ENCODE measurements at regions not wholly inside any gene's neighbourhood (a gene's known extent, or its start where the extent isn't known, plus 50 kb on each side); places are given as distances from the start of the nearest gene placed in this dataset.

DNA sequence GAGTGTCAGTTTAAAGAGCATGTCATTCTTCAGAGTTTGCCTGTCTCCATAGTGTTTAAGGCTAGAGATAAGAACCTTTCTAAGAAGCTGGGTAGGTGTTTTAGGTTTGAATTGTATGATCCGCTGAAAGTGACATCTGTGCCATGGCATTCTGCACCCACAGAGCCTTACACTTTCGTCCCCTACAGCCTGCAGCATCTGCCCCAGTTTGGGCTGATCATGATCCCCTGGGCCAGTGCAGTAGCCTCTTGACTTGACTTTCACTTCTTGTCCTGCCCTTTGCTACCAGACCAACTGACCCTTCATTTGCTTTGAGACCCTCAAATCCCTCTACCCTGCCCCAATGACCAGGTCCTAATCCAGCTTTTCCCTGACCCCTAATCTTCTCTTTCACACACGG is 81.6 kb downstream of the SOX14 start:
- Histone ChIP-seq H3K36me3 (ENCODE audit: control insufficient read depth, insufficient read depth, low read length) (no peaks in the 10 kb centered on the region), H3K27ac (ENCODE audit: insufficient read depth, low read length) (no peak overlapping the region), H4K20me1 (ENCODE audit: control insufficient read depth, extremely low read depth, insufficient read depth, low read length) (no peaks in the 10 kb centered on the region), H3K4me2 (ENCODE audit: extremely low read depth, insufficient read depth, low read length) (no peak overlapping the region), H3K4me1 (ENCODE audit: control insufficient read depth, extremely low read depth, insufficient read depth, low read length) (no peaks in the 10 kb centered on the region), H3K9ac (ENCODE audit: insufficient read depth, low read length) (no peak overlapping the region), H3K27me3 (ENCODE audit: control insufficient read depth, insufficient read depth, low read length) (no peaks in the 10 kb centered on the region), H3K9me3 (ENCODE audit: control insufficient read depth, insufficient read depth, low read depth, low read length) (no peaks in the 10 kb centered on the region), H3K79me2 (ENCODE audit: control insufficient read depth, insufficient read depth, low read length) (no peaks in the 10 kb centered on the region), H3K4me3 (replicated peaks in 1 of 4; ENCODE audit: control extremely low read depth in 1 of 4, insufficient read depth in 1 of 4, low read depth in 3 of 4, low read length in 4 of 4) (no peak overlapping the region), H2AFZ (ENCODE audit: low read length) (no peak overlapping the region)
- TF ChIP-seq CTCF (conservative IDR thresholded peaks at IDR 0.05 in 1 of 2, IDR thresholded peaks at IDR 0.05 in 1 of 2; ENCODE audit: low read depth in 1 of 2, low read length in 2 of 2), result no peak
- TF ChIP-seq EZH2 (IDR thresholded peaks at IDR 0.05; ENCODE audit: low read length, missing control alignments), result no peak
- no peak for DNase-seq (ENCODE audit: low read depth in 2 of 2)

GRCh38 chr3:137852391-137852830 is 88.3 kb downstream of the SOX14 start:
- no peak for DNase-seq (ENCODE audit: low read depth in 2 of 2)
- Histone ChIP-seq H3K4me1 (ENCODE audit: control insufficient read depth, extremely low read depth, insufficient read depth, low read length) (no peaks in the 10 kb centered on the region), H3K4me2 (ENCODE audit: extremely low read depth, insufficient read depth, low read length) (no peak overlapping the region), H3K27ac (ENCODE audit: insufficient read depth, low read length) (no peak overlapping the region), H3K27me3 (ENCODE audit: control insufficient read depth, insufficient read depth, low read length) (no peaks in the 10 kb centered on the region), H2AFZ (ENCODE audit: low read length) (no peak overlapping the region), H4K20me1 (ENCODE audit: control insufficient read depth, extremely low read depth, insufficient read depth, low read length) (no peaks in the 10 kb centered on the region), H3K36me3 (ENCODE audit: control insufficient read depth, insufficient read depth, low read length) (no peaks in the 10 kb centered on the region), H3K4me3 (replicated peaks in 1 of 4; ENCODE audit: control extremely low read depth in 1 of 4, insufficient read depth in 1 of 4, low read depth in 3 of 4, low read length in 4 of 4) (no peak overlapping the region), H3K9ac (ENCODE audit: insufficient read depth, low read length) (no peak overlapping the region), H3K9me3 (ENCODE audit: control insufficient read depth, insufficient read depth, low read depth, low read length) (no peaks in the 10 kb centered on the region), H3K79me2 (ENCODE audit: control insufficient read depth, insufficient read depth, low read length) (no peaks in the 10 kb centered on the region)
- TF ChIP-seq EZH2 (IDR thresholded peaks at IDR 0.05; ENCODE audit: low read length, missing control alignments), result no peak
- TF ChIP-seq CTCF (conservative IDR thresholded peaks at IDR 0.05 in 1 of 2, IDR thresholded peaks at IDR 0.05 in 1 of 2; ENCODE audit: low read depth in 1 of 2, low read length in 2 of 2), result no peak

DNA sequence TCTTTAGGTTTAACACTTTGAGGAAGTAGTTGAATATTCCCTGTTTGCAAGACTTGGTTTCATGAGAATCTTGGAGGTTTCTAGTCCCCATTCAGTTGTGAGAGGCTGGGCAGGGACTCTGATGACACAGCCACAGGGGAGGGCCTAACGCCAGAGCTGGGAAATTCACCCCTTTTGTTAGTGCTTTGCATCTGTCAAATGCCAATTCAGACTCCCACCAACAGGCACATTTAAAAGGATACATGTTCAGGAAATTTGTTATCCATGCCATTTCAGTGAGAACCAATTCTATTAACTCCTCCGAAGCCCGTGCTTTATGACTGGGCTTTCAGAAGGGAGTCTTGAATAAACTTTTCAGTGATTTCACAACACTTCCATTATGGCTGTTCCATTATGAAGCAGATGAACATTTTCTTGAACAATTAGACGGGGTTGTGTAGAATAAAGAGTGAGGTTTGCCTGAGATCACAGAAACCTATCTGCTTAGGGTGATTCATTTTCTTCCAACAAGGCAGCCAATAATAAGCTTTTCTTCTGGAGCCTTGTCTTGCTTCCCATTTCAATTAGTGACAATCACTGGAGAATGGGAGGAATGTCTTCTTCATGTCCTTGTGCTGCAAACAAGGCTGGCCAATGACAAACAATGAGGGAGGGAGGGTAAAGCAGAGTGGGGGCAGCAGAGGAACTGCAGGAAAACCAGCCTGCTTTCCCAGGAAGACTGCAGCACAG is 90.6 kb downstream of the SOX14 start:
- Histone ChIP-seq H3K4me3 (replicated peaks in 1 of 4; ENCODE audit: control extremely low read depth in 1 of 4, insufficient read depth in 1 of 4, low read depth in 3 of 4, low read length in 4 of 4) (no peak overlapping the region), H4K20me1 (ENCODE audit: control insufficient read depth, extremely low read depth, insufficient read depth, low read length) (no peaks in the 10 kb centered on the region), H3K4me2 (ENCODE audit: extremely low read depth, insufficient read depth, low read length) (no peak overlapping the region), H3K27me3 (ENCODE audit: control insufficient read depth, insufficient read depth, low read length) (no peaks in the 10 kb centered on the region), H3K36me3 (ENCODE audit: control insufficient read depth, insufficient read depth, low read length) (no peaks in the 10 kb centered on the region), H3K27ac (ENCODE audit: insufficient read depth, low read length) (no peak overlapping the region), H3K79me2 (ENCODE audit: control insufficient read depth, insufficient read depth, low read length) (no peaks in the 10 kb centered on the region), H3K4me1 (ENCODE audit: control insufficient read depth, extremely low read depth, insufficient read depth, low read length) (no peaks in the 10 kb centered on the region), H2AFZ (ENCODE audit: low read length) (no peak overlapping the region), H3K9ac (ENCODE audit: insufficient read depth, low read length) (no peak overlapping the region), H3K9me3 (ENCODE audit: control insufficient read depth, insufficient read depth, low read depth, low read length) (no peaks in the 10 kb centered on the region)
- TF ChIP-seq CTCF (conservative IDR thresholded peaks at IDR 0.05 in 1 of 2, IDR thresholded peaks at IDR 0.05 in 1 of 2; ENCODE audit: low read depth in 1 of 2, low read length in 2 of 2), result no peak
- no peak for DNase-seq (ENCODE audit: low read depth in 2 of 2)

All from fibroblast of lung (primary cell).